ENCODE measurements at regions not wholly inside any gene's neighbourhood (a gene's known extent, or its start where the extent isn't known, plus 50 kb on each side); places are given as distances from the start of the nearest gene placed in this dataset.
A peak's percentile ranks its signal among the peaks of the same experiment; 100 is the strongest.
"Not testable (repeated sequence)": the region's sequence is repeated elsewhere in the genome, so short reads cannot be mapped to it uniquely, and the experiment has no call there.

- H3K4me3 ChIP-seq (ENCODE audit: low read depth, low read length) = no peak overlapping the region
- no peak for DNase-seq (ENCODE audit: low read depth)
- TF ChIP-seq, protein P1, sequence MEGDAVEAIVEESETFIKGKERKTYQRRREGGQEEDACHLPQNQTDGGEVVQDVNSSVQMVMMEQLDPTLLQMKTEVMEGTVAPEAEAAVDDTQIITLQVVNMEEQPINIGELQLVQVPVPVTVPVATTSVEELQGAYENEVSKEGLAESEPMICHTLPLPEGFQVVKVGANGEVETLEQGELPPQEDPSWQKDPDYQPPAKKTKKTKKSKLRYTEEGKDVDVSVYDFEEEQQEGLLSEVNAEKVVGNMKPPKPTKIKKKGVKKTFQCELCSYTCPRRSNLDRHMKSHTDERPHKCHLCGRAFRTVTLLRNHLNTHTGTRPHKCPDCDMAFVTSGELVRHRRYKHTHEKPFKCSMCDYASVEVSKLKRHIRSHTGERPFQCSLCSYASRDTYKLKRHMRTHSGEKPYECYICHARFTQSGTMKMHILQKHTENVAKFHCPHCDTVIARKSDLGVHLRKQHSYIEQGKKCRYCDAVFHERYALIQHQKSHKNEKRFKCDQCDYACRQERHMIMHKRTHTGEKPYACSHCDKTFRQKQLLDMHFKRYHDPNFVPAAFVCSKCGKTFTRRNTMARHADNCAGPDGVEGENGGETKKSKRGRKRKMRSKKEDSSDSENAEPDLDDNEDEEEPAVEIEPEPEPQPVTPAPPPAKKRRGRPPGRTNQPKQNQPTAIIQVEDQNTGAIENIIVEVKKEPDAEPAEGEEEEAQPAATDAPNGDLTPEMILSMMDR (conservative IDR thresholded peaks at IDR 0.05; ENCODE audit: low read depth, low read length) = no peak
Measured at GRCh38 chr14:56002876-56003625, 115.2 kb upstream of the PELI2 start.

DNA sequence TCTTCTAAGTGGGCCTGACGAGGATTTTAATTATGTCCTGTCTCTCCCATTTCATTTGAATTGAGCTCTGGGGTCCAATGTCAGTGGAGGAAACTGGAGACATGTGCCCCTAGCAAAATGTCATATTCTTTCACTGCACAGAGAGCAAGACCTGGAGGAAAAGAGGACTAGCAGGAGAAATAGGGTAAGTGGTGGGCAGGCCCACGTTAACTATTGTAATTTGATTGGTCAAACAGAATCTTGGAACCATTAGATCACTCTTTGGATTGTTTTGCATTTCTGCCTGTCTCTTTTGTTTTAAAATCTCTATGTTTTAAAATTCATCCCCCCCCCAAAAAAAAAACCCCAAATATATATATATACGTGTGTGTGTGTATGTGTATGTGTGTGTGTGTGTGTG, 113.9 kb upstream of the PELI2 start:
- TF ChIP-seq, protein P1 (conservative IDR thresholded peaks at IDR 0.05; ENCODE audit: low read depth, low read length) = no peak

GRCh38 chr14:56004786-56005185, 113.4 kb upstream of the PELI2 start:
- peak overlapping the region; percentile 36 for H3K4me3 ChIP-seq (ENCODE audit: low read depth, low read length)

More for the DNA sequence above, 113.9 kb upstream of the PELI2 start:
- no peak for DNase-seq (ENCODE audit: low read depth)
- no peak overlapping the region for H3K4me3 ChIP-seq (ENCODE audit: low read depth, low read length)

DNA sequence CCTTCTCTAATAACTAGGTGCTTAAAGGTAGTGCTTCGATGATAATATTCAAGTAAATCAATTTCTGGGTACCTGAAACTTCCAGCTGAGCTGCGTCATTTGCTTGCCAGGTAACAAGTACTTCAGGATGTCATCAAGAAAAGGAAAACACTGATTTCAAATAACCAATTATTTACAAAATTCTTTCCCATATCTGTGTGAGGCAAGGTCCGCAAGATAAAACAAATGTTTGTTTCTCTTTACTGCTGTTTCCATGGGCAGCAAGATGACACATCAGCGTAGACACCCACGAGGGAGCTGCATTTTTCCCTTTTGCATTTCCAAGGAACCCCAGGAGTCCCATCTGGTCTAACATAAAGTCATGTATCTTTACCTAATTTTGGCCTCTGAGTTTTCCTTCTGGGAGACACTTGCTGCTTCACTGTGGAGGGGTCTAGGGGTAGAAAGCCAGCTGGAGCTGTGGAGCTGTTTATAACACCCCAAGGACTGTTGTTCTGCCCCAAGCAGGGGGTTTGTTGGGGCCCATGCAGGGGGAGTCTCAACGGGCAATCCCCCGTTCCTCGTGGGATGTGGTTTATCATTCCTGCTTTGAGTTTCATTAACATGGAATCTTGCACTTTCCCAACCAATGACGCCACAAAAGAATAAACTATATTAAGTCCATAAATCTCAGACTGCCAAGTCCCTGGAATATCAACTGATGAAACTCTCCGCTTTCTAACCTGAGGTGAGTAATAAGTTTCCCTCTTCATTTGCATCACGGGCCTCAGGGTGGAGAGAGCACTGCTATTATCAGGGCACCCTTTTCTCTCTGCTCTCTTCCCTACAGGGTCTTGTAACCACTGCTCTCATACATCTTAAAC, 112.8 kb upstream of the PELI2 start:
- DNase-seq (ENCODE audit: low read depth) = peak; percentile 67

More at GRCh38 chr14:56004786-56005185, 113.4 kb upstream of the PELI2 start:
- peak; percentile 73 for DNase-seq (ENCODE audit: low read depth)
- TF ChIP-seq, protein P1 (conservative IDR thresholded peaks at IDR 0.05; ENCODE audit: low read depth, low read length) = no peak

GRCh38 chr14:56007491-56007890, 110.7 kb upstream of the PELI2 start:
- not testable (repeated sequence) for H3K4me3 ChIP-seq (ENCODE audit: low read depth, low read length); DNase-seq (ENCODE audit: low read depth)

More for the DNA sequence above, 112.8 kb upstream of the PELI2 start:
- peak overlapping the region; percentile 36 for H3K4me3 ChIP-seq (ENCODE audit: low read depth, low read length)
- TF ChIP-seq, protein P1 (conservative IDR thresholded peaks at IDR 0.05; ENCODE audit: low read depth, low read length) = no peak

DNA sequence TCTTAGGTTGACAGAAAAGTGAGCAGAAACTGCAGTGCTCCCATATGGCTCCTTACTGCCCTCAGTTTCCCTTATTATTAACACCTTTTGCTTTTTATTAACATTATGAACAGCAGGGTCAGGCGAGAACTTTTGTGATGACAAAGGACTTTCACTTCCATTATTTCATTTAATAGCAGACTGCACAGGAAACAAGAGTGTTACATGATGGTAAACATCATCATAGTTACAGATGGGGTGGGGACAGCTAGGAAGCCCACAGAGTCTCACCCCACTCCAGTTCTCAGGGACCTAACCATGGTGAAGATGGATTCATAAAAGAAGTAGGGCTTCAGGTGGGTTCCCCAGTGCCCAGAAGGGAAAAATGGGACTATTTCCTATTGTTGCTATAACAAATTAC, 110.1 kb upstream of the PELI2 start:
- TF ChIP-seq, protein P1 (conservative IDR thresholded peaks at IDR 0.05; ENCODE audit: low read depth, low read length) = no peak
- DNase-seq (ENCODE audit: low read depth) = no peak
- H3K4me3 ChIP-seq (ENCODE audit: low read depth, low read length) = no peak overlapping the region

DNA sequence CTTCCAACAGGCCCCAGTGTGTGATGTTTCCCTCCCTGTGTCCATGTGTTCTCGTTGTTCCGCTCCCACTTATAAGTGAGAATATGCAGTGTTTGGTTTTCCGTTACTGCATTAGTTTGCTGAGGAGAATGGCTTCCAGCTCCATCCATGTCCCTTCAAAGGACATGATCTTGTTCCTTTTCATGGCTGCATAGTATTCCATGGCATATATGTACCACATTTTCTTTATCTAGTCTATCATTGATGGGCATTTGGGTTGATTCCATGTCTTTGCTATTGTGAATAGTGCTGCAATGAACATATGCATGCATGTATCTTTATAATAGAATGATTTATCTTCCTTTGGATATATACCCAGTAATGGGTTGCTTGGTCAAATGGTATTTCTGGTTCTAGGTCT, 109.5 kb upstream of the PELI2 start:
- DNase-seq (ENCODE audit: low read depth) = not testable (repeated sequence)

More for the DNA sequence above, 109.5 kb upstream of the PELI2 start:
- H3K4me3 ChIP-seq (ENCODE audit: low read depth, low read length) = not testable (repeated sequence)

Data from epithelial cell of proximal tubule (primary cell).